Astrocyte (in vitro differentiated cells and primary cell): ENCODE measurements at regions not wholly inside any gene's neighbourhood (a gene's known extent, or its start where the extent isn't known, plus 50 kb on each side); places are given as distances from the start of the nearest gene placed in this dataset.

Experiments
- EZH2 ChIP-seq: IDR thresholded peaks from 2 replicates; pipeline ENCODE4 v1.6.1; 2012; ENCODE audit warnings: mild to moderate bottlenecking, low read length, inconsistent platforms; ENCODE audit not compliant: insufficient read depth
- TF ChIP-seq, protein P1 (sequence below): IDR thresholded peaks from 2 replicates; pipeline ENCODE4 v1.5.1; 2011; ENCODE audit warnings: low read depth, mild to moderate bottlenecking, inconsistent platforms, low read length, moderate library complexity; ENCODE audit not compliant: insufficient read depth

DNA sequence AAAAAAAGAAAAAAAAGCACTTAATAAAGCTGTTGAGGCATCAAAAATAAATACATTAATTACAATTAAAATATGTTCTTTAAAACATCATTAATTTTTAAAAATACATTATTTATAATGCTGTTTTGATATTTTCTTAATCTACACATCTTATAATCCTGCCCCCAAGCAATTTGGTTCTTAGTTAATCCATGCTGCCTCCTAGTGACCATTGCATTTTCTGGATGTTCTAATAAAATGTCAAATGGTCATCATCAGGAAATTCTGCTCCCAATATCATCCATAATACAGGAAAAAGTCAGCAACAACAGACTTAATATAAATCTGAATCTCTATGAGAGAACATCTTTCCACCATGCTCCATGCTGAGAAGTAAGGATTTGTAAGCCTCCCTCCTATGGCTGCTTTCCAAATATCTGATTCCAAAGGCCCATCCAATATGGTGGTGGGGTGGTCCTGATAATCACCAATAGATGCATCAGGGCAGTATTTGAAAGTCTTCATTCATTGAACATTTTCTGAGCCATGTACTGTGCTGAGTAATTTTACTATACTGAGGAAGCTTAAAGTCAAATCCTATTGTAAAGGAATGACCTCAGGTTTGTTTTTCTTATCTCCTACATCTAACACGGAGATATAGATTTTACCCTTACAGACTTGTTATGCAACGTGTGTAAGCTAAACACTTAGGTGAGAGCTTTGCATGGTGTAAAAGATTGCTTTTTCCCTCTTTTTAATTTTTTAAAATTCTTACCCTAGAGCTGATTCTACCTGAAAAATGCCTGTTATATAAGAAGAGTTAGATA, 124.7 kb upstream of the BMAL1 start:
- TF ChIP-seq, protein P1, sequence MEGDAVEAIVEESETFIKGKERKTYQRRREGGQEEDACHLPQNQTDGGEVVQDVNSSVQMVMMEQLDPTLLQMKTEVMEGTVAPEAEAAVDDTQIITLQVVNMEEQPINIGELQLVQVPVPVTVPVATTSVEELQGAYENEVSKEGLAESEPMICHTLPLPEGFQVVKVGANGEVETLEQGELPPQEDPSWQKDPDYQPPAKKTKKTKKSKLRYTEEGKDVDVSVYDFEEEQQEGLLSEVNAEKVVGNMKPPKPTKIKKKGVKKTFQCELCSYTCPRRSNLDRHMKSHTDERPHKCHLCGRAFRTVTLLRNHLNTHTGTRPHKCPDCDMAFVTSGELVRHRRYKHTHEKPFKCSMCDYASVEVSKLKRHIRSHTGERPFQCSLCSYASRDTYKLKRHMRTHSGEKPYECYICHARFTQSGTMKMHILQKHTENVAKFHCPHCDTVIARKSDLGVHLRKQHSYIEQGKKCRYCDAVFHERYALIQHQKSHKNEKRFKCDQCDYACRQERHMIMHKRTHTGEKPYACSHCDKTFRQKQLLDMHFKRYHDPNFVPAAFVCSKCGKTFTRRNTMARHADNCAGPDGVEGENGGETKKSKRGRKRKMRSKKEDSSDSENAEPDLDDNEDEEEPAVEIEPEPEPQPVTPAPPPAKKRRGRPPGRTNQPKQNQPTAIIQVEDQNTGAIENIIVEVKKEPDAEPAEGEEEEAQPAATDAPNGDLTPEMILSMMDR, result peak; percentile 68
- no peak for TF ChIP-seq EZH2
